ENCODE measurements at regions not wholly inside any gene's neighbourhood (a gene's known extent, or its start where the extent isn't known, plus 50 kb on each side); places are given as distances from the start of the nearest gene placed in this dataset.
A peak's percentile ranks its signal among the peaks of the same experiment; 100 is the strongest.
"Not testable (repeated sequence)": the region's sequence is repeated elsewhere in the genome, so short reads cannot be mapped to it uniquely, and the experiment has no call there.

GRCh38 chr5:44949687-44950086, 140.9 kb downstream of the MRPS30 start:
- no peak for DNase-seq (ENCODE audit: low read depth, low spot score)
- H3K9me3 ChIP-seq (ENCODE audit: control insufficient read depth, insufficient read depth, low read length) = no peaks in the 10 kb centered on the region
- ChIA-PET CTCF (no interaction called here), POLR2A (no interaction called here)
- no peaks in the 10 kb centered on the region for H3K27me3 ChIP-seq (ENCODE audit: control insufficient read depth, insufficient read depth, low read length)
- no peak overlapping the region for H3K27ac ChIP-seq (ENCODE audit: low read depth, low read length)
- no peak overlapping the region for H3K4me3 ChIP-seq (ENCODE audit: low read depth, low read length)
- no peak for TF ChIP-seq CTCF (IDR thresholded peaks at IDR 0.05; ENCODE audit: low read depth, low read length)

- ChIA-PET POLR2A (no interaction called here), CTCF (interaction anchor here (1.1 kb wide), 1 partner anchor 570 kb away, joined by 3 read pairs; no protein-coding TSS in a partner anchor)
- no peak overlapping the region for H3K4me3 ChIP-seq (ENCODE audit: low read depth, low read length)
- no peaks in the 10 kb centered on the region for H3K9me3 ChIP-seq (ENCODE audit: control insufficient read depth, insufficient read depth, low read length)
- no peak for TF ChIP-seq CTCF (IDR thresholded peaks at IDR 0.05; ENCODE audit: low read depth, low read length)
- no peak overlapping the region for H3K27ac ChIP-seq (ENCODE audit: low read depth, low read length)
- DNase-seq (ENCODE audit: low read depth, low spot score) = no peak
- H3K27me3 ChIP-seq (ENCODE audit: control insufficient read depth, insufficient read depth, low read length) = no peaks in the 10 kb centered on the region
These were observed 142.6 kb downstream of the MRPS30 start for GRCh38 chr5:44951371-44951770.

- no peaks in the 10 kb centered on the region for H3K9me3 ChIP-seq (ENCODE audit: control insufficient read depth, insufficient read depth, low read length)
- CTCF ChIA-PET = interaction anchor here (0.8 to 1.1 kb wide), 3 partner anchors 10 to 568 kb away, joined by 3 to 4 read pairs (median 3); no protein-coding TSS in a partner anchor
- POLR2A ChIA-PET = no interaction called here
- H3K27me3 ChIP-seq (ENCODE audit: control insufficient read depth, insufficient read depth, low read length) = no peaks in the 10 kb centered on the region
- no peak for DNase-seq (ENCODE audit: low read depth, low spot score)
- TF ChIP-seq CTCF (IDR thresholded peaks at IDR 0.05; ENCODE audit: low read depth, low read length) = peak; percentile 62
- H3K27ac ChIP-seq (ENCODE audit: low read depth, low read length) = no peak overlapping the region
- H3K4me3 ChIP-seq (ENCODE audit: low read depth, low read length) = no peak overlapping the region
These were observed 143.6 kb downstream of the MRPS30 start for GRCh38 chr5:44952376-44952775.

- CTCF ChIA-PET = interaction anchor here (0.8 to 1.1 kb wide), 3 partner anchors 11 to 567 kb away, joined by 3 to 4 read pairs (median 3); no protein-coding TSS in a partner anchor
- Histone ChIP-seq H3K4me3 (ENCODE audit: low read depth, low read length) (no peak overlapping the region), H3K9me3 (ENCODE audit: control insufficient read depth, insufficient read depth, low read length) (no peaks in the 10 kb centered on the region), H3K27me3 (ENCODE audit: control insufficient read depth, insufficient read depth, low read length) (no peaks in the 10 kb centered on the region), H3K27ac (ENCODE audit: low read depth, low read length) (no peak overlapping the region)
- POLR2A ChIA-PET = no interaction called here
- DNase-seq (ENCODE audit: low read depth, low spot score) = no peak
- TF ChIP-seq CTCF (IDR thresholded peaks at IDR 0.05; ENCODE audit: low read depth, low read length) = no peak
These were observed 144.3 kb downstream of the MRPS30 start for GRCh38 chr5:44953078-44953477.

- POLR2A ChIA-PET; H3K27ac ChIP-seq (ENCODE audit: low read depth, low read length); H3K27me3 ChIP-seq (ENCODE audit: control insufficient read depth, insufficient read depth, low read length); H3K9me3 ChIP-seq (ENCODE audit: control insufficient read depth, insufficient read depth, low read length); CTCF ChIA-PET; DNase-seq (ENCODE audit: low read depth, low spot score); H3K4me3 ChIP-seq (ENCODE audit: low read depth, low read length): not testable (repeated sequence)
These were observed 150.3 kb downstream of the MRPS30 start for GRCh38 chr5:44958943-44959454.
